HG03045 (cell line): ENCODE measurements at regions not wholly inside any gene's neighbourhood (a gene's known extent, or its start where the extent isn't known, plus 50 kb on each side); places are given as distances from the start of the nearest gene placed in this dataset.

ENCODE experiments used
- ATAC-seq: cut with Tn5 transposase; IDR thresholded peaks from one replicate; pipeline ENCODE4 v1.9.1; 2021; ENCODE audit warnings: mild to moderate bottlenecking, moderate library complexity; ENCODE audit not compliant: unreplicated experiment

GRCh38 chr6:54632984-54633565 is 213.5 kb upstream of the FAM83B start:
- no peak for ATAC-seq

- no peak for ATAC-seq
Measured at GRCh38 chr6:54633601-54634000, 213.0 kb upstream of the FAM83B start.

- ATAC-seq, result no peak
Measured at GRCh38 chr6:54640911-54641310, 205.7 kb upstream of the FAM83B start.

- ATAC-seq, result no peak
Measured at GRCh38 chr6:54646069-54646950, 200.3 kb upstream of the FAM83B start.

GRCh38 chr6:54646951-54647664 is 199.5 kb upstream of the FAM83B start:
- ATAC-seq, result no peak

- ATAC-seq, result no peak
Measured at GRCh38 chr6:54654381-54654780, 192.2 kb upstream of the FAM83B start.

- ATAC-seq, result no peak
Measured at GRCh38 chr6:54655162-54655561, 191.4 kb upstream of the FAM83B start.

- ATAC-seq, result no peak
Measured at GRCh38 chr6:54665278-54665677, 181.3 kb upstream of the FAM83B start.

- ATAC-seq, result no peak
Measured at GRCh38 chr6:54680531-54680930, 166.0 kb upstream of the FAM83B start.

GRCh38 chr6:54681267-54681666 is 165.3 kb upstream of the FAM83B start:
- ATAC-seq, result no peak

GRCh38 chr6:54681987-54682386 is 164.6 kb upstream of the FAM83B start:
- no peak for ATAC-seq

- no peak for ATAC-seq
Measured at GRCh38 chr6:54689620-54690019, 157.0 kb upstream of the FAM83B start.

- no peak for ATAC-seq
Measured at GRCh38 chr6:54690596-54690995, 156.0 kb upstream of the FAM83B start.

- ATAC-seq, result no peak
Measured at GRCh38 chr6:54694928-54695532, 151.5 kb upstream of the FAM83B start.

GRCh38 chr6:54695815-54696214 is 150.8 kb upstream of the FAM83B start:
- no peak for ATAC-seq

- ATAC-seq, result no peak
Measured at GRCh38 chr6:54697424-54697823, 149.1 kb upstream of the FAM83B start.

GRCh38 chr6:54698974-54699373 is 147.6 kb upstream of the FAM83B start:
- peak; percentile 84 for ATAC-seq

- ATAC-seq, result no peak
Measured at GRCh38 chr6:54700158-54700557, 146.4 kb upstream of the FAM83B start.

GRCh38 chr6:54702772-54703171 is 143.8 kb upstream of the FAM83B start:
- no peak for ATAC-seq

GRCh38 chr6:54706391-54706790 is 140.2 kb upstream of the FAM83B start:
- ATAC-seq, result no peak

GRCh38 chr6:54706844-54707605 is 139.5 kb upstream of the FAM83B start:
- ATAC-seq, result no peak
